GM12878 (cell line): ENCODE measurements at regions not wholly inside any gene's neighbourhood (a gene's known extent, or its start where the extent isn't known, plus 50 kb on each side); places are given as distances from the start of the nearest gene placed in this dataset.

ENCODE experiments used
- ATAC-seq: fragments of 200-7000 bp; cut with Tn5 transposase; 3 replicates; pipeline ENCODE4 v1.9.1; 2020; ENCODE audit warnings: mild to moderate bottlenecking, moderate library complexity
- BruUV-seq: library from RNA; stranded (reverse); fragments of 400-500 nt; replicated peaks from 2 replicates; lab custom pipeline; 2021; lab: Mats Ljungman, UMichigan
- CTCF ChIA-PET: fragments of 300-600 bp; sonication (Branson Sonifier 250); formaldehyde crosslinking; extraction: SDS; loops from one replicate; lab custom pipeline; 2021; ENCODE audit warnings: inconsistent platforms; lab: Yijun Ruan, JAX
- POLR2A ChIA-PET: fragments of 350-600 bp; formaldehyde crosslinking; extraction: SDS; loops from one replicate; lab custom pipeline; 2021; ENCODE audit warnings: inconsistent platforms; lab: Charles Lee
- RAD21 ChIA-PET: fragments of 300-600 bp; sonication (Branson Sonifier 250); formaldehyde crosslinking; loops from one replicate; lab custom pipeline; 2023; ENCODE audit warnings: antibody characterized with exemption; ENCODE audit not compliant: unreplicated experiment; lab: Charles Lee
- SMC1A ChIA-PET: fragments of 300-600 bp; sonication (Branson Sonifier 250); formaldehyde crosslinking; loops from one replicate; lab custom pipeline; 2023; ENCODE audit not compliant: unreplicated experiment, uncharacterized antibody; lab: Charles Lee
- DNase-seq: peaks from one replicate; pipeline ENCODE4 v3.0.0-alpha.2; 2011; ENCODE audit warnings: low read depth, low spot score
- FAIRE-seq: peaks from 3 replicates; lab custom pipeline; 2011; peaks lifted over from hg19 to GRCh38; lab: Jason Lieb, UNC
- H2AFZ ChIP-seq: 2 replicates; pipeline ENCODE4 v1.6.0; 2011; ENCODE audit warnings: low read depth, low read length, control low read depth; ENCODE audit not compliant: control insufficient read depth
- H3K27ac ChIP-seq: 2 replicates; pipeline ENCODE4 v1.5.1; 2011; ENCODE audit warnings: control low read depth; ENCODE audit not compliant: control insufficient read depth, insufficient read depth
- H3K27me3 ChIP-seq, 2 experiments: replicated peaks in 1 of 2; 2 replicates each; pipeline versions ENCODE4 v1.6.0 to v1.6.1; 2011; ENCODE audit warnings: low read length in 1 of 2; ENCODE audit not compliant: control insufficient read depth in 2 of 2, insufficient read depth in 2 of 2
- H3K36me3 ChIP-seq, 2 experiments: 2 replicates each; pipeline ENCODE4 v1.5.1; 2011; ENCODE audit warnings: low read length in 1 of 2; ENCODE audit not compliant: control insufficient read depth in 2 of 2, insufficient read depth in 2 of 2
- H3K4me1 ChIP-seq: 2 replicates; pipeline ENCODE4 v1.6.1; 2011; ENCODE audit warnings: mild to moderate bottlenecking, low read length, moderate library complexity, mixed read lengths; ENCODE audit not compliant: control insufficient read depth, insufficient read depth
- H3K4me2 ChIP-seq: 2 replicates; pipeline ENCODE4 v1.6.0; 2011; ENCODE audit warnings: control low read depth; ENCODE audit not compliant: control insufficient read depth, insufficient read depth
- H3K4me3 ChIP-seq: fragments of 200-600 bp; sonication (generic); 2 replicates; pipeline ENCODE4 v1.5.1; 2016
- H3K79me2 ChIP-seq: 2 replicates; pipeline ENCODE4 v1.6.0; 2011; ENCODE audit warnings: low read length; ENCODE audit not compliant: control insufficient read depth, insufficient read depth
- H3K9ac ChIP-seq: 2 replicates; pipeline ENCODE4 v1.8.0; 2011; ENCODE audit warnings: low read length, control low read depth, mixed read lengths; ENCODE audit not compliant: control insufficient read depth, insufficient read depth
- H3K9me3 ChIP-seq: replicated peaks from 3 replicates; pipeline ENCODE4 v1.5.1; 2011; ENCODE audit warnings: mild to moderate bottlenecking, low read length; ENCODE audit not compliant: control insufficient read depth, insufficient read depth
- H4K20me1 ChIP-seq: 2 replicates; pipeline ENCODE4 v1.6.0; 2011; ENCODE audit not compliant: control insufficient read depth, insufficient read depth
- ATF2 ChIP-seq: IDR thresholded peaks from 2 replicates; pipeline ENCODE4 v1.6.1; 2012; ENCODE audit warnings: low read length, inconsistent platforms
- HCFC1 ChIP-seq: fragments of 150-350 bp; IDR thresholded peaks from 2 replicates; pipeline ENCODE4 v1.6.1; 2014; ENCODE audit warnings: low read length
- RAD51 ChIP-seq: fragments of 450-650 bp; IDR thresholded peaks from 2 replicates; pipeline ENCODE4 v1.6.1; 2016; ENCODE audit warnings: moderate library complexity, mild to moderate bottlenecking, inconsistent platforms
- SIX5 ChIP-seq: IDR thresholded peaks from 2 replicates; pipeline ENCODE4 v1.6.1; 2011; ENCODE audit warnings: mild to moderate bottlenecking, low read depth, low read length, moderate library complexity; ENCODE audit not compliant: severe bottlenecking
- SP1 ChIP-seq: IDR thresholded peaks from one replicate; pipeline ENCODE4 v1.6.1; 2011; ENCODE audit warnings: low read depth, low read length
- WGBS: methylation state at CpG from one replicate; pipeline ENCODE4 v1.1.6; 2016; ENCODE audit warnings: low lambda C conversion rate; ENCODE audit not compliant: insufficient replicate concordance, insufficient coverage; ENCODE audit errors: missing lambda C conversion rate; 5-methylcytosine and 5-hydroxymethylcytosine counted together
- in situ Hi-C: fragments of 300-500 bp; cut with MboI; formaldehyde crosslinking; loops from 9 replicates; pipeline ENCODE4 v1.14.3; 2018; ENCODE audit warnings: mixed read lengths
- intact Hi-C: fragments of 100-400 bp; cut with micrococcal nuclease; formaldehyde crosslinking; loops from one replicate; pipeline ENCODE4 v1.14.2; 2022; ENCODE audit not compliant: unreplicated experiment
- TF ChIP-seq, protein P1 (sequence below): fragments of 450-650 bp; IDR thresholded peaks from 2 replicates; pipeline ENCODE4 v1.6.1; 2018; ENCODE audit warnings: mild to moderate bottlenecking, low read depth, moderate library complexity; ENCODE audit not compliant: partially characterized antibody
- TF ChIP-seq, protein P2 (sequence below): IDR thresholded peaks from 2 replicates; pipeline ENCODE4 v1.6.1; 2012; ENCODE audit warnings: low read depth, low read length, improper control_type of control experiment
- TF ChIP-seq, protein P3 (sequence below): fragments of 450-650 bp; IDR thresholded peaks from 2 replicates; pipeline ENCODE4 v1.6.1; 2018; ENCODE audit warnings: borderline replicate concordance, mild to moderate bottlenecking; ENCODE audit not compliant: partially characterized antibody
- TF ChIP-seq, protein P4 (sequence below): IDR thresholded peaks from 2 replicates; pipeline ENCODE4 v1.6.1; 2012; ENCODE audit warnings: low read depth, low read length, improper control_type of control experiment
- TF ChIP-seq, protein P5 (sequence below): fragments of 450-650 bp; conservative IDR thresholded peaks from 2 replicates; pipeline ENCODE4 v1.6.1; 2017; ENCODE audit warnings: mild to moderate bottlenecking, moderate library complexity

GRCh38 chr12:73235387-73235786 lies 963.2 kb downstream of the TRHDE start:
- no peak overlapping the region for H3K4me3 ChIP-seq
- WGBS = 0% methylated on average over 3 of the region's 3 CpGs
- TF ChIP-seq HCFC1 = no peak
- TF ChIP-seq, protein P1, sequence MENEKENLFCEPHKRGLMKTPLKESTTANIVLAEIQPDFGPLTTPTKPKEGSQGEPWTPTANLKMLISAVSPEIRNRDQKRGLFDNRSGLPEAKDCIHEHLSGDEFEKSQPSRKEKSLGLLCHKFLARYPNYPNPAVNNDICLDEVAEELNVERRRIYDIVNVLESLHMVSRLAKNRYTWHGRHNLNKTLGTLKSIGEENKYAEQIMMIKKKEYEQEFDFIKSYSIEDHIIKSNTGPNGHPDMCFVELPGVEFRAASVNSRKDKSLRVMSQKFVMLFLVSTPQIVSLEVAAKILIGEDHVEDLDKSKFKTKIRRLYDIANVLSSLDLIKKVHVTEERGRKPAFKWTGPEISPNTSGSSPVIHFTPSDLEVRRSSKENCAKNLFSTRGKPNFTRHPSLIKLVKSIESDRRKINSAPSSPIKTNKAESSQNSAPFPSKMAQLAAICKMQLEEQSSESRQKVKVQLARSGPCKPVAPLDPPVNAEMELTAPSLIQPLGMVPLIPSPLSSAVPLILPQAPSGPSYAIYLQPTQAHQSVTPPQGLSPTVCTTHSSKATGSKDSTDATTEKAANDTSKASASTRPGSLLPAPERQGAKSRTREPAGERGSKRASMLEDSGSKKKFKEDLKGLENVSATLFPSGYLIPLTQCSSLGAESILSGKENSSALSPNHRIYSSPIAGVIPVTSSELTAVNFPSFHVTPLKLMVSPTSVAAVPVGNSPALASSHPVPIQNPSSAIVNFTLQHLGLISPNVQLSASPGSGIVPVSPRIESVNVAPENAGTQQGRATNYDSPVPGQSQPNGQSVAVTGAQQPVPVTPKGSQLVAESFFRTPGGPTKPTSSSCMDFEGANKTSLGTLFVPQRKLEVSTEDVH = no peak
- TF ChIP-seq, protein P2, sequence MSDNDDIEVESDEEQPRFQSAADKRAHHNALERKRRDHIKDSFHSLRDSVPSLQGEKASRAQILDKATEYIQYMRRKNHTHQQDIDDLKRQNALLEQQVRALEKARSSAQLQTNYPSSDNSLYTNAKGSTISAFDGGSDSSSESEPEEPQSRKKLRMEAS = no peak
- no peak for TF ChIP-seq SP1
- TF ChIP-seq, protein P3, sequence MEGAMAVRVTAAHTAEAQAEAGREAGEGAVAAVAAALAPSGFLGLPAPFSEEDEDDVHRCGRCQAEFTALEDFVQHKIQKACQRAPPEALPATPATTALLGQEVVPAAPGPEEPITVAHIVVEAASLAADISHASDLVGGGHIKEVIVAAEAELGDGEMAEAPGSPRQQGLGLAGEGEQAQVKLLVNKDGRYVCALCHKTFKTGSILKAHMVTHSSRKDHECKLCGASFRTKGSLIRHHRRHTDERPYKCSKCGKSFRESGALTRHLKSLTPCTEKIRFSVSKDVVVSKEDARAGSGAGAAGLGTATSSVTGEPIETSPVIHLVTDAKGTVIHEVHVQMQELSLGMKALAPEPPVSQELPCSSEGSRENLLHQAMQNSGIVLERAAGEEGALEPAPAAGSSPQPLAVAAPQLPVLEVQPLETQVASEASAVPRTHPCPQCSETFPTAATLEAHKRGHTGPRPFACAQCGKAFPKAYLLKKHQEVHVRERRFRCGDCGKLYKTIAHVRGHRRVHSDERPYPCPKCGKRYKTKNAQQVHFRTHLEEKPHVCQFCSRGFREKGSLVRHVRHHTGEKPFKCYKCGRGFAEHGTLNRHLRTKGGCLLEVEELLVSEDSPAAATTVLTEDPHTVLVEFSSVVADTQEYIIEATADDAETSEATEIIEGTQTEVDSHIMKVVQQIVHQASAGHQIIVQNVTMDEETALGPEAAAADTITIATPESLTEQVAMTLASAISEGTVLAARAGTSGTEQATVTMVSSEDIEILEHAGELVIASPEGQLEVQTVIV = no peak
- no peak for TF ChIP-seq SIX5
- TF ChIP-seq, protein P4, sequence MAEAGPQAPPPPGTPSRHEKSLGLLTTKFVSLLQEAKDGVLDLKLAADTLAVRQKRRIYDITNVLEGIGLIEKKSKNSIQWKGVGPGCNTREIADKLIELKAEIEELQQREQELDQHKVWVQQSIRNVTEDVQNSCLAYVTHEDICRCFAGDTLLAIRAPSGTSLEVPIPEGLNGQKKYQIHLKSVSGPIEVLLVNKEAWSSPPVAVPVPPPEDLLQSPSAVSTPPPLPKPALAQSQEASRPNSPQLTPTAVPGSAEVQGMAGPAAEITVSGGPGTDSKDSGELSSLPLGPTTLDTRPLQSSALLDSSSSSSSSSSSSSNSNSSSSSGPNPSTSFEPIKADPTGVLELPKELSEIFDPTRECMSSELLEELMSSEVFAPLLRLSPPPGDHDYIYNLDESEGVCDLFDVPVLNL = no peak
- no peak for TF ChIP-seq ATF2
- TF ChIP-seq RAD51 = no peak
- TF ChIP-seq, protein P5, sequence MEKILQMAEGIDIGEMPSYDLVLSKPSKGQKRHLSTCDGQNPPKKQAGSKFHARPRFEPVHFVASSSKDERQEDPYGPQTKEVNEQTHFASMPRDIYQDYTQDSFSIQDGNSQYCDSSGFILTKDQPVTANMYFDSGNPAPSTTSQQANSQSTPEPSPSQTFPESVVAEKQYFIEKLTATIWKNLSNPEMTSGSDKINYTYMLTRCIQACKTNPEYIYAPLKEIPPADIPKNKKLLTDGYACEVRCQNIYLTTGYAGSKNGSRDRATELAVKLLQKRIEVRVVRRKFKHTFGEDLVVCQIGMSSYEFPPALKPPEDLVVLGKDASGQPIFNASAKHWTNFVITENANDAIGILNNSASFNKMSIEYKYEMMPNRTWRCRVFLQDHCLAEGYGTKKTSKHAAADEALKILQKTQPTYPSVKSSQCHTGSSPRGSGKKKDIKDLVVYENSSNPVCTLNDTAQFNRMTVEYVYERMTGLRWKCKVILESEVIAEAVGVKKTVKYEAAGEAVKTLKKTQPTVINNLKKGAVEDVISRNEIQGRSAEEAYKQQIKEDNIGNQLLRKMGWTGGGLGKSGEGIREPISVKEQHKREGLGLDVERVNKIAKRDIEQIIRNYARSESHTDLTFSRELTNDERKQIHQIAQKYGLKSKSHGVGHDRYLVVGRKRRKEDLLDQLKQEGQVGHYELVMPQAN = no peak

More at GRCh38 chr12:73235387-73235786, 963.2 kb downstream of the TRHDE start:
- ChIA-PET CTCF (no interaction called here), POLR2A (no interaction called here), SMC1A (no interaction called here), RAD21 (no interaction called here)
- no peaks in the 10 kb centered on the region for H3K27me3 ChIP-seq
- no peaks in the 10 kb centered on the region for H4K20me1 ChIP-seq
- intact Hi-C loops (no loop called here), in situ Hi-C loops (no loop called here)
- H3K9me3 ChIP-seq = no peaks in the 10 kb centered on the region
- DNase-seq (no peak), ATAC-seq (no peak), FAIRE-seq (no peak)
- H3K27ac ChIP-seq = no peak overlapping the region
- no peak overlapping the region for H3K4me2 ChIP-seq
- H3K79me2 ChIP-seq = no peaks in the 10 kb centered on the region
- H2AFZ ChIP-seq = no peak overlapping the region
- H3K4me1 ChIP-seq = no peaks in the 10 kb centered on the region
- no peaks in the 10 kb centered on the region for H3K36me3 ChIP-seq
- H3K9ac ChIP-seq = no peak overlapping the region
- BruUV-seq = no TSS peak
